K562 (cell line): ENCODE measurements at regions not wholly inside any gene's neighbourhood (a gene's known extent, or its start where the extent isn't known, plus 50 kb on each side); places are given as distances from the start of the nearest gene placed in this dataset.

Source experiments
- CTCF ChIP-seq, 3 experiments: IDR thresholded peaks in 2 of 3; conservative IDR thresholded peaks in 1 of 3; 2 replicates each; pipeline ENCODE4 v1.5.1; 2011 to 2012; ENCODE audit warnings: low read length in 3 of 3, mild to moderate bottlenecking in 3 of 3, control low read depth in 2 of 3, improper control_type of control experiment in 1 of 3, inconsistent platforms in 1 of 3, low read depth in 1 of 3, mixed read lengths in 1 of 3, moderate library complexity in 1 of 3; ENCODE audit not compliant: insufficient read depth in 2 of 3
- HMG20B ChIP-seq: fragments of 250-450 bp; sonication (Bioruptor Pico); IDR thresholded peaks from 2 replicates; pipeline ENCODE4 v1.5.0; 2021; ENCODE audit warnings: mild to moderate bottlenecking
- KLF1 ChIP-seq: fragments of 450-650 bp; IDR thresholded peaks from 2 replicates; pipeline ENCODE4 v1.6.1; 2016; ENCODE audit warnings: missing genetic modification characterization, missing compliant biosample characterization
- PHF8 ChIP-seq: fragments of 200-600 bp; sonication (generic); IDR thresholded peaks from 2 replicates; pipeline ENCODE4 v1.6.1; 2012; ENCODE audit warnings: mixed run types, mild to moderate bottlenecking, inconsistent platforms, low read length, moderate library complexity, borderline replicate concordance
- SNRNP70 ChIP-seq: fragments of 200-400 bp; formaldehyde crosslinking; optimal IDR thresholded peaks from 2 replicates; pipeline ENCODE3; 2017; ENCODE audit warnings: low read depth, low read length
- ZFP1 ChIP-seq: fragments of 450-650 bp; formaldehyde crosslinking; IDR thresholded peaks from 2 replicates; pipeline ENCODE4 v1.4.0; 2020; ENCODE audit warnings: mild to moderate bottlenecking, mixed read lengths
- TF ChIP-seq, protein P1 (sequence below): sonication (generic); formaldehyde crosslinking; IDR thresholded peaks from 2 replicates; pipeline ENCODE4 v1.8.0; 2022; ENCODE audit warnings: mild to moderate bottlenecking, missing genetic modification reagents, borderline replicate concordance
- TF ChIP-seq, protein P2 (sequence below), 2 experiments: fragments of 450-650 bp; formaldehyde crosslinking in 1 of 2; IDR thresholded peaks; 2 replicates each; pipeline versions ENCODE4 v1.4.0 to v1.6.1; 2014 to 2020; ENCODE audit warnings: mild to moderate bottlenecking in 2 of 2, borderline replicate concordance in 1 of 2, low read depth in 1 of 2

- TF ChIP-seq SNRNP70 (no peak), HMG20B (CRISPR knock-in tag) (no peak), PHF8 (no peak), CTCF (IDR thresholded peaks at IDR 0.05 in 2 of 3, conservative IDR thresholded peaks at IDR 0.05 in 1 of 3; ENCODE audit: insufficient read depth in 2 of 3, low read depth in 1 of 3, low read length in 3 of 3) (no peak), ZFP1 (CRISPR knock-in tag) (no peak), KLF1 (no peak)
- TF ChIP-seq, protein P1, sequence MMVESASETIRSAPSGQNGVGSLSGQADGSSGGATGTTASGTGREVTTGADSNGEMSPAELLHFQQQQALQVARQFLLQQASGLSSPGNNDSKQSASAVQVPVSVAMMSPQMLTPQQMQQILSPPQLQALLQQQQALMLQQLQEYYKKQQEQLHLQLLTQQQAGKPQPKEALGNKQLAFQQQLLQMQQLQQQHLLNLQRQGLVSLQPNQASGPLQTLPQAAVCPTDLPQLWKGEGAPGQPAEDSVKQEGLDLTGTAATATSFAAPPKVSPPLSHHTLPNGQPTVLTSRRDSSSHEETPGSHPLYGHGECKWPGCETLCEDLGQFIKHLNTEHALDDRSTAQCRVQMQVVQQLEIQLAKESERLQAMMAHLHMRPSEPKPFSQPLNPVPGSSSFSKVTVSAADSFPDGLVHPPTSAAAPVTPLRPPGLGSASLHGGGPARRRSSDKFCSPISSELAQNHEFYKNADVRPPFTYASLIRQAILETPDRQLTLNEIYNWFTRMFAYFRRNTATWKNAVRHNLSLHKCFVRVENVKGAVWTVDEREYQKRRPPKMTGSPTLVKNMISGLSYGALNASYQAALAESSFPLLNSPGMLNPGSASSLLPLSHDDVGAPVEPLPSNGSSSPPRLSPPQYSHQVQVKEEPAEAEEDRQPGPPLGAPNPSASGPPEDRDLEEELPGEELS (CRISPR knock-in tag): no peak
- TF ChIP-seq, protein P2, sequence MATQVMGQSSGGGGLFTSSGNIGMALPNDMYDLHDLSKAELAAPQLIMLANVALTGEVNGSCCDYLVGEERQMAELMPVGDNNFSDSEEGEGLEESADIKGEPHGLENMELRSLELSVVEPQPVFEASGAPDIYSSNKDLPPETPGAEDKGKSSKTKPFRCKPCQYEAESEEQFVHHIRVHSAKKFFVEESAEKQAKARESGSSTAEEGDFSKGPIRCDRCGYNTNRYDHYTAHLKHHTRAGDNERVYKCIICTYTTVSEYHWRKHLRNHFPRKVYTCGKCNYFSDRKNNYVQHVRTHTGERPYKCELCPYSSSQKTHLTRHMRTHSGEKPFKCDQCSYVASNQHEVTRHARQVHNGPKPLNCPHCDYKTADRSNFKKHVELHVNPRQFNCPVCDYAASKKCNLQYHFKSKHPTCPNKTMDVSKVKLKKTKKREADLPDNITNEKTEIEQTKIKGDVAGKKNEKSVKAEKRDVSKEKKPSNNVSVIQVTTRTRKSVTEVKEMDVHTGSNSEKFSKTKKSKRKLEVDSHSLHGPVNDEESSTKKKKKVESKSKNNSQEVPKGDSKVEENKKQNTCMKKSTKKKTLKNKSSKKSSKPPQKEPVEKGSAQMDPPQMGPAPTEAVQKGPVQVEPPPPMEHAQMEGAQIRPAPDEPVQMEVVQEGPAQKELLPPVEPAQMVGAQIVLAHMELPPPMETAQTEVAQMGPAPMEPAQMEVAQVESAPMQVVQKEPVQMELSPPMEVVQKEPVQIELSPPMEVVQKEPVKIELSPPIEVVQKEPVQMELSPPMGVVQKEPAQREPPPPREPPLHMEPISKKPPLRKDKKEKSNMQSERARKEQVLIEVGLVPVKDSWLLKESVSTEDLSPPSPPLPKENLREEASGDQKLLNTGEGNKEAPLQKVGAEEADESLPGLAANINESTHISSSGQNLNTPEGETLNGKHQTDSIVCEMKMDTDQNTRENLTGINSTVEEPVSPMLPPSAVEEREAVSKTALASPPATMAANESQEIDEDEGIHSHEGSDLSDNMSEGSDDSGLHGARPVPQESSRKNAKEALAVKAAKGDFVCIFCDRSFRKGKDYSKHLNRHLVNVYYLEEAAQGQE (IDR thresholded peaks at IDR 0.05; ENCODE audit: borderline replicate concordance): no peak
- TF ChIP-seq, protein P2 (CRISPR knock-in tag; IDR thresholded peaks at IDR 0.05; ENCODE audit: low read depth): no peak
Observed at GRCh38 chr12:40505327-40505726, 186.9 kb upstream of the CNTN1 start.
